K562 (cell line): ENCODE measurements at regions not wholly inside any gene's neighbourhood (a gene's known extent, or its start where the extent isn't known, plus 50 kb on each side); places are given as distances from the start of the nearest gene placed in this dataset.

Experiments
- ATAC-seq: fragments of 200-7000 bp; cut with Tn5 transposase; 3 replicates; pipeline ENCODE4 v1.9.1; 2020; ENCODE audit warnings: moderate library complexity
- BruUV-seq: library from RNA; stranded (reverse); fragments of 400-500 nt; replicated peaks from 2 replicates; lab custom pipeline; 2021; lab: Mats Ljungman, UMichigan
- CTCF ChIA-PET: fragments of 300-600 bp; formaldehyde crosslinking; extraction: SDS; loops from one replicate; lab custom pipeline; 2021; ENCODE audit warnings: low intra/inter-chr PET ratio; lab: Yijun Ruan, JAX
- POLR2A ChIA-PET: fragments of 300-600, 350-650 bp; sonication (Branson Sonifier 250); formaldehyde crosslinking; extraction: SDS; loops from one replicate; lab custom pipeline; 2021; ENCODE audit warnings: antibody characterized with exemption, inconsistent platforms; lab: Yijun Ruan, JAX
- DNase-seq, 4 experiments: peaks; one replicate each; pipeline versions ENCODE4 v3.0.0 to v3.0.0-alpha.2; 2011 to 2018; ENCODE audit warnings: low spot score in 3 of 4, mixed read lengths in 3 of 4; ENCODE audit errors: extremely low read depth in 1 of 4
- FAIRE-seq: peaks from 2 replicates; lab custom pipeline; 2011; peaks lifted over from hg19 to GRCh38; lab: Jason Lieb, UNC
- H2AFZ ChIP-seq: 2 replicates; pipeline ENCODE4 v1.6.0; 2011; ENCODE audit warnings: low read depth, low read length, control low read depth, inconsistent platforms
- H3K27ac ChIP-seq: fragments of 200-600 bp; 3 replicates; pipeline ENCODE4 v1.8.0; 2011; ENCODE audit warnings: low read depth, mild to moderate bottlenecking, control low read depth, inconsistent platforms, low read length, moderate library complexity, mixed read lengths; ENCODE audit errors: extremely low read depth
- H3K27me3 ChIP-seq, 2 experiments: fragments of 300-600 bp in 1 of 2; 2 replicates in 1 of 2; 3 replicates in 1 of 2; pipeline versions ENCODE4 v1.6.0 to v1.8.0; 2011; ENCODE audit warnings: inconsistent platforms in 2 of 2, low read length in 2 of 2, mild to moderate bottlenecking in 1 of 2, mixed read lengths in 1 of 2, moderate library complexity in 1 of 2; ENCODE audit not compliant: control insufficient read depth in 2 of 2, insufficient read depth in 2 of 2
- H3K36me3 ChIP-seq: fragments of 300-600 bp; 3 replicates; pipeline ENCODE4 v1.8.0; 2011; ENCODE audit warnings: mild to moderate bottlenecking, low read length, inconsistent platforms; ENCODE audit not compliant: control insufficient read depth, insufficient read depth
- H3K4me1 ChIP-seq, 2 experiments: fragments of 200-600 bp in 1 of 2; replicated peaks in 1 of 2; 2 replicates in 1 of 2; 3 replicates in 1 of 2; pipeline versions ENCODE4 v1.5.1 to v1.8.0; 2011; ENCODE audit warnings: inconsistent platforms in 2 of 2, low read length in 2 of 2, mild to moderate bottlenecking in 1 of 2, mixed read lengths in 1 of 2, moderate library complexity in 1 of 2; ENCODE audit not compliant: control insufficient read depth in 2 of 2, insufficient read depth in 2 of 2
- H3K4me2 ChIP-seq: 2 replicates; pipeline ENCODE4 v1.6.1; 2011; ENCODE audit warnings: low read length, control low read depth, inconsistent platforms, mixed read lengths; ENCODE audit not compliant: insufficient read depth
- H3K4me3 ChIP-seq: fragments of 200-600 bp; sonication (generic), shearing (Covaris generic); 2 replicates; pipeline ENCODE4 v1.5.1; 2016; ENCODE audit warnings: control low read depth, inconsistent platforms
- H3K79me2 ChIP-seq: fragments of 200-600 bp; 3 replicates; pipeline ENCODE4 v1.8.0; 2011; ENCODE audit warnings: low read length, inconsistent platforms; ENCODE audit not compliant: control insufficient read depth, insufficient read depth
- H3K9ac ChIP-seq, 2 experiments: 2 replicates each; pipeline versions ENCODE4 v1.6.0 to v1.6.1; 2011; ENCODE audit warnings: low read depth in 2 of 2, low read length in 2 of 2, control low read depth in 1 of 2, inconsistent platforms in 1 of 2, mild to moderate bottlenecking in 1 of 2, mixed read lengths in 1 of 2; ENCODE audit not compliant: insufficient read depth in 1 of 2
- H3K9me1 ChIP-seq: one replicate; pipeline ENCODE4 v1.6.0; 2011; ENCODE audit warnings: inconsistent platforms, mild to moderate bottlenecking, low read length, moderate library complexity; ENCODE audit not compliant: control insufficient read depth, insufficient read depth
- H3K9me3 ChIP-seq: replicated peaks from 2 replicates; pipeline ENCODE4 v1.5.1; 2011; ENCODE audit warnings: low read depth, low read length, inconsistent platforms; ENCODE audit not compliant: control insufficient read depth, insufficient read depth
- H4K20me1 ChIP-seq: replicated peaks from 2 replicates; pipeline ENCODE4 v1.6.1; 2011; ENCODE audit warnings: low read length, inconsistent platforms, mixed read lengths; ENCODE audit not compliant: control insufficient read depth, insufficient read depth
- DACH1 ChIP-seq: fragments of 450-650 bp; IDR thresholded peaks from 2 replicates; pipeline ENCODE4 v1.6.1; 2018; ENCODE audit not compliant: partially characterized antibody
- WGBS: fragments of 100-300 bp; shearing (Covaris generic); methylation state at CpG from one replicate; pipeline ENCODE4 v1.1.6; 2016; ENCODE audit warnings: low coverage, mixed read lengths; ENCODE audit not compliant: insufficient coverage; ENCODE audit errors: missing lambda C conversion rate; 5-methylcytosine and 5-hydroxymethylcytosine counted together
- in situ Hi-C: fragments of 300-500 bp; cut with MboI; formaldehyde crosslinking; loops from 4 replicates; pipeline ENCODE4 v1.15.0; 2018; ENCODE audit warnings: inconsistent platforms, mixed read lengths
- intact Hi-C: fragments of 100-400 bp; cut with micrococcal nuclease; formaldehyde crosslinking; loops from 2 replicates; pipeline ENCODE4 v1.14.2; 2022
- TF ChIP-seq, protein P1 (sequence below): fragments of 450-650 bp; IDR thresholded peaks from 2 replicates; pipeline ENCODE4 v1.6.1; 2016; ENCODE audit warnings: mild to moderate bottlenecking
- TF ChIP-seq, protein P2 (sequence below): fragments of 450-650 bp; IDR thresholded peaks from 2 replicates; pipeline ENCODE4 v1.6.1; 2018; ENCODE audit not compliant: partially characterized antibody

DNA sequence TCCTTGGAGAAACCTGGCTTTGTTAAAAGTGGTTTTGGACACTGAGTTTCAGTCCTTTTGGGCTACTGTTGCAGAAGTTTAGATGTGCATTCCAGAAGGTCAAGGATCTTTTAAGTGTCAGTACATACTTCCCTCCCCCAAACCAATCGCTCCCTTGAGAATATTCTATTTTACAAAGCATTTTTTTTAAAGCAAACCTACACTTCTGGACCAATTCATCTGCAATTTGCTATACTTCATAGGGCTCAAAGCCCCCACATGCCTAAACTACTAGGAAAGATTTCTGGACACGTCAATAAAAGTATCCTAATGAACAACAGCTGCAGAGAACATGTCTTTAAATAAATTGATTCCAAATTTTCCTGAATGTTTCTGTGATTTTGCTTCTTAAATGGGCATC is 157.6 kb downstream of the RDH14 start:
- Histone ChIP-seq H3K9ac (no peak overlapping the region), H3K4me2 (no peak overlapping the region), H3K9me1 (no peaks in the 10 kb centered on the region), H4K20me1 (no peaks in the 10 kb centered on the region), H3K9me3 (no peaks in the 10 kb centered on the region), H3K4me1 (no peaks in the 10 kb centered on the region), H3K36me3 (no peaks in the 10 kb centered on the region), H3K79me2 (no peaks in the 10 kb centered on the region), H3K4me3 (no peak overlapping the region), H3K27ac (no peak overlapping the region), H2AFZ (no peak overlapping the region), H3K27me3 (no peaks in the 10 kb centered on the region)
- intact Hi-C loops: no loop called here
- DNase-seq (no peak), ATAC-seq (no peak), FAIRE-seq (no peak)
- TF ChIP-seq, protein P1, sequence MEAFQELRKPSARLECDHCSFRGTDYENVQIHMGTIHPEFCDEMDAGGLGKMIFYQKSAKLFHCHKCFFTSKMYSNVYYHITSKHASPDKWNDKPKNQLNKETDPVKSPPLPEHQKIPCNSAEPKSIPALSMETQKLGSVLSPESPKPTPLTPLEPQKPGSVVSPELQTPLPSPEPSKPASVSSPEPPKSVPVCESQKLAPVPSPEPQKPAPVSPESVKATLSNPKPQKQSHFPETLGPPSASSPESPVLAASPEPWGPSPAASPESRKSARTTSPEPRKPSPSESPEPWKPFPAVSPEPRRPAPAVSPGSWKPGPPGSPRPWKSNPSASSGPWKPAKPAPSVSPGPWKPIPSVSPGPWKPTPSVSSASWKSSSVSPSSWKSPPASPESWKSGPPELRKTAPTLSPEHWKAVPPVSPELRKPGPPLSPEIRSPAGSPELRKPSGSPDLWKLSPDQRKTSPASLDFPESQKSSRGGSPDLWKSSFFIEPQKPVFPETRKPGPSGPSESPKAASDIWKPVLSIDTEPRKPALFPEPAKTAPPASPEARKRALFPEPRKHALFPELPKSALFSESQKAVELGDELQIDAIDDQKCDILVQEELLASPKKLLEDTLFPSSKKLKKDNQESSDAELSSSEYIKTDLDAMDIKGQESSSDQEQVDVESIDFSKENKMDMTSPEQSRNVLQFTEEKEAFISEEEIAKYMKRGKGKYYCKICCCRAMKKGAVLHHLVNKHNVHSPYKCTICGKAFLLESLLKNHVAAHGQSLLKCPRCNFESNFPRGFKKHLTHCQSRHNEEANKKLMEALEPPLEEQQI: no peak
- no peak for TF ChIP-seq DACH1
- TF ChIP-seq, protein P2, sequence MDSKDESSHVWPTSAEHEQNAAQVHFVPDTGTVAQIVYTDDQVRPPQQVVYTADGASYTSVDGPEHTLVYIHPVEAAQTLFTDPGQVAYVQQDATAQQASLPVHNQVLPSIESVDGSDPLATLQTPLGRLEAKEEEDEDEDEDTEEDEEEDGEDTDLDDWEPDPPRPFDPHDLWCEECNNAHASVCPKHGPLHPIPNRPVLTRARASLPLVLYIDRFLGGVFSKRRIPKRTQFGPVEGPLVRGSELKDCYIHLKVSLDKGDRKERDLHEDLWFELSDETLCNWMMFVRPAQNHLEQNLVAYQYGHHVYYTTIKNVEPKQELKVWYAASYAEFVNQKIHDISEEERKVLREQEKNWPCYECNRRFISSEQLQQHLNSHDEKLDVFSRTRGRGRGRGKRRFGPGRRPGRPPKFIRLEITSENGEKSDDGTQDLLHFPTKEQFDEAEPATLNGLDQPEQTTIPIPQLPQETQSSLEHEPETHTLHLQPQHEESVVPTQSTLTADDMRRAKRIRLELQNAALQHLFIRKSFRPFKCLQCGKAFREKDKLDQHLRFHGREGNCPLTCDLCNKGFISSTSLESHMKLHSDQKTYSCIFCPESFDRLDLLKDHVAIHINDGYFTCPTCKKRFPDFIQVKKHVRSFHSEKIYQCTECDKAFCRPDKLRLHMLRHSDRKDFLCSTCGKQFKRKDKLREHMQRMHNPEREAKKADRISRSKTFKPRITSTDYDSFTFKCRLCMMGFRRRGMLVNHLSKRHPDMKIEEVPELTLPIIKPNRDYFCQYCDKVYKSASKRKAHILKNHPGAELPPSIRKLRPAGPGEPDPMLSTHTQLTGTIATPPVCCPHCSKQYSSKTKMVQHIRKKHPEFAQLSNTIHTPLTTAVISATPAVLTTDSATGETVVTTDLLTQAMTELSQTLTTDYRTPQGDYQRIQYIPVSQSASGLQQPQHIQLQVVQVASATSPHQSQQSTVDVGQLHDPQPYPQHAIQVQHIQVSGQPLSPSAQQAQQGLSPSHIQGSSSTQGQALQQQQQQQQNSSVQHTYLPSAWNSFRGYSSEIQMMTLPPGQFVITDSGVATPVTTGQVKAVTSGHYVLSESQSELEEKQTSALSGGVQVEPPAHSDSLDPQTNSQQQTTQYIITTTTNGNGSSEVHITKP: no peak
- WGBS: 4% methylated on average over 2 of the region's 2 CpGs
- ChIA-PET CTCF (no interaction called here), POLR2A (no interaction called here)
- no TSS peak for BruUV-seq
- in situ Hi-C loops: no loop called here
